SK-N-SH (cell line): ENCODE measurements at regions not wholly inside any gene's neighbourhood (a gene's known extent, or its start where the extent isn't known, plus 50 kb on each side); places are given as distances from the start of the nearest gene placed in this dataset.

Source experiments
- EP300 ChIP-seq, 2 experiments: IDR thresholded peaks; 2 replicates each; pipeline versions ENCODE4 v1.4.0 to v1.6.1; 2012; ENCODE audit warnings: borderline replicate concordance in 1 of 2, low read depth in 1 of 2, low read length in 1 of 2
- JUND ChIP-seq: IDR thresholded peaks from 2 replicates; pipeline ENCODE4 v1.4.0; 2012
- MXI1 ChIP-seq: IDR thresholded peaks from 2 replicates; pipeline ENCODE4 v1.6.1; 2012; ENCODE audit warnings: mild to moderate bottlenecking, low read depth, low read length, improper control_type of control experiment
- POLR2AphosphoS5 ChIP-seq: IDR thresholded peaks from 2 replicates; pipeline ENCODE4 v1.6.1; 2012; ENCODE audit warnings: low read depth, low read length
- RFX5 ChIP-seq: IDR thresholded peaks from 2 replicates; pipeline ENCODE4 v1.6.1; 2012; ENCODE audit warnings: mild to moderate bottlenecking, improper control_type of control experiment, low read length
- TF ChIP-seq, protein P1 (sequence below): fragments of 200-600 bp; sonication (generic); IDR thresholded peaks from 2 replicates; pipeline ENCODE4 v1.6.1; 2017; ENCODE audit warnings: antibody characterized with exemption, mild to moderate bottlenecking, moderate library complexity
- TF ChIP-seq, protein P2 (sequence below): fragments of 150-350 bp; IDR thresholded peaks from 2 replicates; pipeline ENCODE4 v1.6.1; 2016; ENCODE audit warnings: mild to moderate bottlenecking, low read depth, low read length
- TF ChIP-seq, protein P3 (sequence below): IDR thresholded peaks from 2 replicates; pipeline ENCODE4 v1.6.1; 2012; ENCODE audit warnings: mild to moderate bottlenecking, low read depth, low read length, moderate library complexity

DNA sequence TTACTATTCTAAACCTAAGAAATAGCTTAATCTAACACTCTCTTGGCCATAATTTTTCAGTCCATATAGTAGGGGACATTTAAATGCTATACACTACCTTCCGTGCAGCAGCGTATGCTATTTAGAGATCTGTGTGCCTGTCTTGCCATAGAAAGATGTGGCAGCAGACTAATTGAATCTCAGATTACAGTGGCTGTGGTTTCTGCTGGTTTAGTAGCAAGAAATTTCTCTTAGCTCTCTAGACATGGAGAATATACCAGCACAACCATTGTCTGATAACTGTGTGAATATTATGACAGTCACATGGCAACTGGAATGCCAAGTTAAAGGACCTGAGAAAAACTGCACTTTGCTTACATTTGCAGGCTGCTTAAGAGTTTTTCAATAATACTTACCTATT is 672.4 kb upstream of the MIR17HG start:
- TF ChIP-seq, protein P1, sequence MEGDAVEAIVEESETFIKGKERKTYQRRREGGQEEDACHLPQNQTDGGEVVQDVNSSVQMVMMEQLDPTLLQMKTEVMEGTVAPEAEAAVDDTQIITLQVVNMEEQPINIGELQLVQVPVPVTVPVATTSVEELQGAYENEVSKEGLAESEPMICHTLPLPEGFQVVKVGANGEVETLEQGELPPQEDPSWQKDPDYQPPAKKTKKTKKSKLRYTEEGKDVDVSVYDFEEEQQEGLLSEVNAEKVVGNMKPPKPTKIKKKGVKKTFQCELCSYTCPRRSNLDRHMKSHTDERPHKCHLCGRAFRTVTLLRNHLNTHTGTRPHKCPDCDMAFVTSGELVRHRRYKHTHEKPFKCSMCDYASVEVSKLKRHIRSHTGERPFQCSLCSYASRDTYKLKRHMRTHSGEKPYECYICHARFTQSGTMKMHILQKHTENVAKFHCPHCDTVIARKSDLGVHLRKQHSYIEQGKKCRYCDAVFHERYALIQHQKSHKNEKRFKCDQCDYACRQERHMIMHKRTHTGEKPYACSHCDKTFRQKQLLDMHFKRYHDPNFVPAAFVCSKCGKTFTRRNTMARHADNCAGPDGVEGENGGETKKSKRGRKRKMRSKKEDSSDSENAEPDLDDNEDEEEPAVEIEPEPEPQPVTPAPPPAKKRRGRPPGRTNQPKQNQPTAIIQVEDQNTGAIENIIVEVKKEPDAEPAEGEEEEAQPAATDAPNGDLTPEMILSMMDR, result no peak
- TF ChIP-seq MXI1 (no peak), EP300 (IDR thresholded peaks at IDR 0.05; ENCODE audit: borderline replicate concordance in 1 of 2, low read depth in 1 of 2, low read length in 1 of 2) (no peak), RFX5 (no peak), JUND (no peak), POLR2AphosphoS5 (no peak)
- TF ChIP-seq, protein P2, sequence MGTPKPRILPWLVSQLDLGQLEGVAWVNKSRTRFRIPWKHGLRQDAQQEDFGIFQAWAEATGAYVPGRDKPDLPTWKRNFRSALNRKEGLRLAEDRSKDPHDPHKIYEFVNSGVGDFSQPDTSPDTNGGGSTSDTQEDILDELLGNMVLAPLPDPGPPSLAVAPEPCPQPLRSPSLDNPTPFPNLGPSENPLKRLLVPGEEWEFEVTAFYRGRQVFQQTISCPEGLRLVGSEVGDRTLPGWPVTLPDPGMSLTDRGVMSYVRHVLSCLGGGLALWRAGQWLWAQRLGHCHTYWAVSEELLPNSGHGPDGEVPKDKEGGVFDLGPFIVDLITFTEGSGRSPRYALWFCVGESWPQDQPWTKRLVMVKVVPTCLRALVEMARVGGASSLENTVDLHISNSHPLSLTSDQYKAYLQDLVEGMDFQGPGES, result no peak
- TF ChIP-seq, protein P3, sequence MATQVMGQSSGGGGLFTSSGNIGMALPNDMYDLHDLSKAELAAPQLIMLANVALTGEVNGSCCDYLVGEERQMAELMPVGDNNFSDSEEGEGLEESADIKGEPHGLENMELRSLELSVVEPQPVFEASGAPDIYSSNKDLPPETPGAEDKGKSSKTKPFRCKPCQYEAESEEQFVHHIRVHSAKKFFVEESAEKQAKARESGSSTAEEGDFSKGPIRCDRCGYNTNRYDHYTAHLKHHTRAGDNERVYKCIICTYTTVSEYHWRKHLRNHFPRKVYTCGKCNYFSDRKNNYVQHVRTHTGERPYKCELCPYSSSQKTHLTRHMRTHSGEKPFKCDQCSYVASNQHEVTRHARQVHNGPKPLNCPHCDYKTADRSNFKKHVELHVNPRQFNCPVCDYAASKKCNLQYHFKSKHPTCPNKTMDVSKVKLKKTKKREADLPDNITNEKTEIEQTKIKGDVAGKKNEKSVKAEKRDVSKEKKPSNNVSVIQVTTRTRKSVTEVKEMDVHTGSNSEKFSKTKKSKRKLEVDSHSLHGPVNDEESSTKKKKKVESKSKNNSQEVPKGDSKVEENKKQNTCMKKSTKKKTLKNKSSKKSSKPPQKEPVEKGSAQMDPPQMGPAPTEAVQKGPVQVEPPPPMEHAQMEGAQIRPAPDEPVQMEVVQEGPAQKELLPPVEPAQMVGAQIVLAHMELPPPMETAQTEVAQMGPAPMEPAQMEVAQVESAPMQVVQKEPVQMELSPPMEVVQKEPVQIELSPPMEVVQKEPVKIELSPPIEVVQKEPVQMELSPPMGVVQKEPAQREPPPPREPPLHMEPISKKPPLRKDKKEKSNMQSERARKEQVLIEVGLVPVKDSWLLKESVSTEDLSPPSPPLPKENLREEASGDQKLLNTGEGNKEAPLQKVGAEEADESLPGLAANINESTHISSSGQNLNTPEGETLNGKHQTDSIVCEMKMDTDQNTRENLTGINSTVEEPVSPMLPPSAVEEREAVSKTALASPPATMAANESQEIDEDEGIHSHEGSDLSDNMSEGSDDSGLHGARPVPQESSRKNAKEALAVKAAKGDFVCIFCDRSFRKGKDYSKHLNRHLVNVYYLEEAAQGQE, result no peak
